GM21447 (cell line): ENCODE measurements at regions not wholly inside any gene's neighbourhood (a gene's known extent, or its start where the extent isn't known, plus 50 kb on each side); places are given as distances from the start of the nearest gene placed in this dataset.
"Not testable (repeated sequence)": the region's sequence is repeated elsewhere in the genome, so short reads cannot be mapped to it uniquely, and the experiment has no call there.

Experiments used
- ATAC-seq: cut with Tn5 transposase; IDR thresholded peaks from one replicate; pipeline ENCODE4 v1.9.1; 2021; ENCODE audit not compliant: unreplicated experiment

DNA sequence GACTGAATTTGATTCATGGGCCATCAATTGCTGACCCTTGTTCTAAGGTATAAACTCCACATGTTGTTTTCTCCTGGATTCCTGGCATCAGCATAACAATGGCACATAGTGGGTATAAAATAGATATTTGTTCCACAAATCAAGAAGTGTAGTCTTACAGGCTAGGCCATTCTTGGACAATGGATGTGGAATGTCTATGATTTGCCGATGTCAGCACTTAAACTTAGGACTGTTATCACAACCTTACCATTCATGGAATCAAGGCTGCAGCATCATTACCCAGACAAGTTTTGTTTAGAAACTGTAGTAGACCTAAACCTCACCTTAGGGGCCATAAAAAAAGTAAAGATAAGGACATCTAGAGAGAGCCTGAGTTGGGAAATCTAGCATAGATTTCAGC is 680.0 kb downstream of the BRINP1 start:
- ATAC-seq = no peak

- ATAC-seq = no peak
Observed at GRCh38 chr9:118692613-118693012, 676.6 kb downstream of the BRINP1 start.

DNA sequence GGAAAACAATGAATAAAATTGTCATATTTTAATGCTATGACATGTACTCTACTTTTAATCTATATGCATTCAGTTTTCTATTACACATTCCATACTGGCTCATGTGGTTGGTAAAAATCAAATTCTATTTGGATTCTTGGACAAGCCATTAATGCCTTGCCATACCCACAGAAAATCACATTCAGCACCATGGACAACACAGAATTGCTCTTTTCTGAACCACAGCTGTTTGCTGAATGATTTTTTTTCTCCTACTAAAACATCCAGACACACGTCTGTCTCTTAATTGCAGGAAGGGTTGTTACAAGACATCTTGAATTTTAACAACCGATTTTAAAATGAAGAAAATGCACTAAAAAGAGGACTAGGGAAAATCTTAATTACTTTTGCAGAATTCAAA is 675.6 kb downstream of the BRINP1 start:
- ATAC-seq = no peak

DNA sequence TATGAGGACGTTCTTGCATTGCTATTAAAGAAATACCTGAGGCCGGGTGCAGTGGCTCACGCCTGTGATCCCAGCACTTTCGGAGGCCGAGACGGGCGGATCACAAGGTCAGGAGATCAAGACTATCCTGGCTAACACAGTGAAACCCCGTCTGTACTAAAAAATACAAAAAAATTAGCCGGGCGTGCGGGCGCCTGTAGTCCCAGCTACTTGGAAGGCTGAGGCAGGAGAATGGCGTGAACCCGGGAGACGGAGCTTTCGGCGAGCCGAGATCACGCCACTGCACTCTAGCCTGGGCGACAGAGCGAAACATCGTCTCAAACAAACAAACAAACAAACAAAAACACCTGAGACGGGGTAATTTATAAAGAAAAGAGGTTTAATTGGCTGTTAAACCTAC is 674.0 kb downstream of the BRINP1 start:
- not testable (repeated sequence) for ATAC-seq

- no peak for ATAC-seq
Observed at GRCh38 chr9:118701985-118702384, 667.2 kb downstream of the BRINP1 start.

- no peak for ATAC-seq
Observed at GRCh38 chr9:118711843-118712242, 657.4 kb downstream of the BRINP1 start.

DNA sequence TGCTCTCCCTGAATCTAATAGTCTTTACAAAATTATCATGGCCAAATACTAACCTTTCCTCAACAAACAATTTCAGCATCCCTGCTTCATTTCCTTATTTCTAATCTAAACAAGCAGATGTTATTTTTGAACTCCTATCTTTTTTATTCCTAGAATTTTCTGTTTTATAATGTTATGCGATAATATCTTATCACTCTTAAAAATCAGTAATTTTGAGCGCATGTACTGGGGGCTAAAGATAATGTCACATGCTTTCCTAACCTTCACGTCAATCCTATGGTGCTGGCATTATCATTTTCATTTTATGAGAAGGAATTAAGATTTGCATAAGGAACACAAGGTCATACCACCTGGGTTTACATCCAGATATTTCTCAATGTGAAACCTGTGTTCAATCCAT is 648.0 kb downstream of the BRINP1 start:
- ATAC-seq = no peak

- no peak for ATAC-seq
Observed at GRCh38 chr9:118721923-118722322, 647.3 kb downstream of the BRINP1 start.

DNA sequence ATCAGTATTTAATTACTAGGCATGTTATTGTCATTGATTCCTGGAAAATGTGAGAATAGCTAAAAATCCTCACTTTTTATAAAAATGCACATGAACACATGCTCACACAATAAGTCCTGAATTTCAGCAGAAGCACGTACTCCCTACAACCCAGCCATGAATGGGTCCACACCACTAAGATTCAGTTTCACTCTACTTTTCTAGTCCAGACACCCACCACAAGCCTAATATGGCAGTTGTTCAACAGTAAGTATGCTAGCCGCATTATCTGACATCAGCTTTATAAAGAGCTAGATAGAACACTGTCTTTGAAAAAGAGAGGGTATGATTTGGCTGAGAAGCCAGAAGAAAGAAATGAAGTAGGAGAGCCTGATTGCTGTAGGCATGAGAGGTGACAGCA is 639.3 kb downstream of the BRINP1 start:
- ATAC-seq = no peak

- ATAC-seq = no peak
Observed at GRCh38 chr9:118732998-118733397, 636.2 kb downstream of the BRINP1 start.

DNA sequence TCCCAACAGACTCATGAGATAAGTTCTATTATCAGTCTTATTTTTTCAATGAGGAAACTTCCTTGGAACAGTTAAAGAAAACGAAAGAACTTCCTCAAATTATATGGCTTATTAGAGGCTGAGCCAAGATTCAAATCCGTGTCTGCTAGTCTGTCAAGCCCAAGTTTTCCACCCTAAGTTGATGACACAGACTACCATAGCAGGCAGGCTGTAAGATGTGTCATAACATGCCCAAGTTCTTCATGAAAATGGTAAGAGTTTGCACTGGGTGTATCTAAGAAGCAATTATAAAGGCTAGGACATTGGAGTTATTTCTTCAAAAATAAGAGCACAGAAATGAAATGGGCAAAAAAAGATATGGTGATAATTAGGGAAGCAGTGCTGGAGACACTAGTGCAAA is 634.5 kb downstream of the BRINP1 start:
- ATAC-seq = no peak

DNA sequence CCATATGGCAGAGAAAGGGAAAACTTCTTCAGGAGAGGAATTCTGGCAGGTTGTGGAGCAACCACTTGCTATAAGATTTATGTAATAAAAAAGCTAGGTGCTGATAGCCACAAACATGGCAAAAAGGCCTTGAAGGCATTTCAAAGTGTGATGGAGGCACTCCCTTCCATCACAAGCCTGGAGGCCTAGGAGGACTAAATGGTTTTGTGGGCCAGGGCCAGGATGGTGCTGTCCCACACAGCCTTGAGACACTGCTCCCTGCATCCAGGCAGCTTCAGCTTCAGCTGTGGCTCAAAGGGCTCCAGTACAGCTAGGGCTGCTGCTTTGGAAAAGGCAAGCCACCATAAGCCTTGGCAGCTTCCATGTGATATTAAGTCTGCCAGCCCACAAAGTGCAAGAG is 632.8 kb downstream of the BRINP1 start:
- ATAC-seq = no peak

- no peak for ATAC-seq
Observed at GRCh38 chr9:118751077-118751847, 618.0 kb downstream of the BRINP1 start.

DNA sequence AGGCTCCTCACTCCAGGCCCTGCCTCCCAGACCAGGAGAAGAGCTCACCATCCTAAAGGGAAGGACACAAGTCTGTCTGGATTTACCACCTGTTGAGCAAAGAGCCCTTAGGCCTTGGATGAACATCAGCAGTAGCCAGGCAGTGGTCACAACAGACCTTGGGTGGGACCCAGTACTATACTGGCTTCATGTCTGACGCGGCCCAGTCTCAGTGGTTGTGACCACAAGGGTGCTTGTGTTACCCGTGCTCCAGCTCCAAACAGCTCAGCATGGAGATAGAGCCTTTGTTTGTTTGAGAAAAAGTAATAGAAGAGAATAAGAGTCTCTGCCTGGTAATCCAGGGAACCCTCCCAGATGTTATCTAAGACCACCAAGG is 617.4 kb downstream of the BRINP1 start:
- no peak for ATAC-seq

- ATAC-seq = no peak
Observed at GRCh38 chr9:118761016-118761790, 608.0 kb downstream of the BRINP1 start.

DNA sequence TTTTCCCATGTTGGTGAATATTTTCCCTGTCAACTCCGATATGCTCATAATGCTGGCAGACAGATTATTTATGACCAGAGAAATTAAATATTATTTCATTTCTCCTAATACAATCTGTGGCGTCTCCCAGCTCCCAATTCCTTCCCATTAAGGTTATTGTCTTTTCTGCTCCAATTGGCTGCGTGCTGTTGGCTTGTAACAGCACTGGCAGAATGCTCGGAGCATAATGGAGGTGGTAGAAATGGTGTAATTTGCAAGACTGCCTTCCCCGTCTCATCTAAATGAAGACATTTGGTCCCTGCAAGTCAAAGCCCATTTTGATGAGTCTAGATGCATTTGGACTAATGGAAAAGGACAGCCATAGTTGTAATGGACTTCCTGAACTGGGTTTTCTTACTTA is 601.7 kb downstream of the BRINP1 start:
- no peak for ATAC-seq

DNA sequence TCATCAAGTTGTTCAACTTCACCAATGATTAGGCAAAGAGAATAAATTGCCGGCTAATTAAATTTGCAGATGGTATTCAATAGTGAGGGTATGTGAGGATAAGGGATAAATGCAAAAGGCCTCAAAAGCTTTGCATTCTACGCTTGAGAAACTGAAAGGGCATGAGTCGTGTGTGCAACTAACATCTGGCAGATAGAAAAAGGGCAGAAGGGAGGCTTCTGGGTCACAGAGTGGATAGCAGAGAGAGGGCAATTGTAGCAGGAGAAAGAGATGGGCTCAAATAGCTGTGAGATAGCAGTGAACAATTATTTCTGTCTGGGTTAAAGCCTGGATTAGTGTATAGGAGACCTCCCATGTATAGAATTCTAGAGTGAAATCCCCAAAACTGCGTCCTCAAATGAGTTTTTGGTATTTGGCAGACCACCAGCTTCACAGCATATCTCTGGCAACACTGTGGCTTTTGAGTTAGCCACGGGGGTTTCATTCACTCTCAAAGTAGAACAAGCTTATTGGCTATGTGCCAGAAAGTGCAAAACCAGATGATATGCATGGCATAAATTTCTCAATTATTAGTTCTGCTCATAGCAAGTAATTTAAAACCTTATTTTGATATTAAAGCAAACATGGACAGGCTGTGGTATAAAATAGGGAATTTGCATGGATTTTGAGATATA is 586.3 kb downstream of the BRINP1 start:
- no peak for ATAC-seq

DNA sequence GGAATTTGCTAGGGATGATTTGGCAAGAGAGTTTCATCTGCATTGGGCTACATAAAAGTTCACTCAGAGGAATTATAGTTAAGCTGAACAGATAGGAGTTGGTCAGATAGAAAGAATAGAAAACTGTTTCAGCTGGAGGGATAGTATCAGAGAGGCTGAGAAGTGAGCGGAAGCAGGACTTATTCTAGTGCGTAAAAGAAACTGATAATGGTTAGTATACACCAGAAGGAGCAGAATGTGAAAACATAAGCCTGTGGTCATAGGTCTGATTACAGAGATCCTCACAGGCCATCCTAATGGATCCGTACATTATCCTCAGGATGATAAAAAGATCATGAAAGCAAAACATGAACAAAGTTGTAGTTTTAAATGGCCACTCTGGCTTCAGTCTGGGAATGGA is 585.2 kb downstream of the BRINP1 start:
- no peak for ATAC-seq

DNA sequence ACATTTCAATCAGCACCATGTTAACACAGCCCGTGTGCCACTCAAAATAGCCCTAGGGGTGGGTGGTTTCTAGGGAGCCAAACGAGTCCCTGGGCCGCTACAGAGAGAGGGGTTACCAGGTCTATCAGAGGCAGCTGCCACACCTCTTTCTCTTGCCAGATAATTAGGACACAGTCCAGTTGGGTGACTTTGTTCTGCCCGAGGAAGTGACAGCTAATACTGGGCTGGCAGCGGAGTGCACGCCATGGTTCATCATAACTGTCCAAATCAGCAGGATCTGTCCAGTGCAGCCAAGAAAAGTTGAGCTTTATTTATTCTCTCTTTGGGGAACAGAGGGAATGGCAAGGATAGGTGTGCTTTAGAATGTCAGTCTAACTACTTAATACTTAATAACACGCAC is 583.8 kb downstream of the BRINP1 start:
- ATAC-seq = no peak

GRCh38 chr9:118786877-118787276 is 582.4 kb downstream of the BRINP1 start:
- no peak for ATAC-seq

- no peak for ATAC-seq
Observed at GRCh38 chr9:118809160-118809625, 560.0 kb downstream of the BRINP1 start.

DNA sequence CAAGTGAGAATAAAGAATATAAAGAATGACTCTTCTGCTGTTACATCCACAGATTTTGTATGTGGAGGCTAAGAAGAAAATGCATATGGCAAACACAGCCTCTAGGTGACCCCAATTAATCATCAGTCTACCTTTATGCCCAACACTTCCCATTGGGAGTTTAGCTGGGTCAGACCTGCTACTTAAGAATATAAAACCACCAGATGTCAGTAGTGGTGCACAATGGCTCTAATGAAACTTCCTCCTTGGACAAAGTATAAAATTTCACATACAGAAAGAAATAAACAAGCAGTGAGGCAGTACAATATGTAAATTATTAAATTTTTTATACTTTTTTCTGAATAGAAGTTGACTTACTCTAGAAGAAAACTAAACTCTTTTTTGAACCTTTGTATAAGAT is 539.9 kb downstream of the BRINP1 start:
- ATAC-seq = no peak
